Non-pigmented ciliary epithelial cell (primary cell): ENCODE measurements at regions not wholly inside any gene's neighbourhood (a gene's known extent, or its start where the extent isn't known, plus 50 kb on each side); places are given as distances from the start of the nearest gene placed in this dataset.
A peak's percentile ranks its signal among the peaks of the same experiment; 100 is the strongest.
"Not testable (repeated sequence)": the region's sequence is repeated elsewhere in the genome, so short reads cannot be mapped to it uniquely, and the experiment has no call there.

Source experiments
- DNase-seq: peaks from one replicate; pipeline ENCODE4 v3.0.0-alpha.2; 2010; ENCODE audit warnings: low read depth

DNA sequence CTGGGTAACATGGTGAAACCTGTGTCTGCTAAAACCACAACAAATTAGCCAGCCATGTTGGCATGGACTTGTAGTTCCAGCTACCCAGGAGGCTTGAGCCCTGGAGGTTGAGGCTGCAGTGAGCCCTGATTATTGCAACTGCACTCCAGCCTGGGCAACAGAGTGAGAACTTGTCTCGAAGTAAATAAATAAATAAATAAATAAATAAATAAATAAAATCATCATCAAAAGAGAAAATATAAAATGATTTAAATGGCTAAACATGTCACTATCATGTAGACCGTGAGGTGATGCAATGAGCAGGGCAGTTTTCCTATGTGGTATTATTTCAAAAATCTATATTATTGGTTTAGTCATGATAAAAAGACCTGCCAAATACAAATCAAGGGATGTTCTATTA lies 2074.3 kb downstream of the PCDH9 start:
- DNase-seq = no peak

DNA sequence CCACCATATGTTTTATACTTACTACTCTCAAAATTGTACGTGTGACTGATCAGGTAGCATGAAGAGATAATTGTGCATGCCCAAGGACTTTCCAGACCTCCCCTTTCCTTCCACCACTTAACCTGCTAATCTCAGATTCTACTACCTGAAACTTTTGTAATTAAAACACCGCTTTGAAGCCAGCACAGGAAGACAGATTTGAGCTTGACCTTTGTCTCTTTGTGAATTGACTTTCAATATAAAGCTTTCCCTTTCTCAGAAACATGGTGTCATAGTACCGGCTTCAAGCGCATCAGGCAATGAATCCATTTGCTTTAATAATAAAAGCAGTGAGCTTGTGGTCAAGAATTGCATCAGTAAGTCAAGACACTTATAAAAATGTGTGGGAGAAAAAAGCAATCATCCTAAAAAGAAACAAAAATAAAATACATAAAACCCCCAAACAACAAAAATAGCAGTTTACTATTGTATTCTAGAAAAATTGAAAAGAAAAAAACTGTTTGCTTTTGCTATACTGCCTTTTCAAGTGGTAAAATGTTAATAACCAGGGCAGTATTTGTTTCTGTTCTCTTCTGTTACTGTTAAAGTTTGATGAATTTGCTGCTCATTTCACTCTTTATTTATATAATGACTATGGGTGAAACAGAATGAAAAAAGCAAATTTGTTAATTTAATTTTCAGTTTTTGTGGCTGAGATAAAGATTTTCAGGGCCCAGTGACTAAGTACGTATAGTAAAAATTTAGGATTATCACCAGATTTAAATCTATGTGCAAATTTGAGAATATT lies 2075.3 kb downstream of the PCDH9 start:
- DNase-seq = no peak

DNA sequence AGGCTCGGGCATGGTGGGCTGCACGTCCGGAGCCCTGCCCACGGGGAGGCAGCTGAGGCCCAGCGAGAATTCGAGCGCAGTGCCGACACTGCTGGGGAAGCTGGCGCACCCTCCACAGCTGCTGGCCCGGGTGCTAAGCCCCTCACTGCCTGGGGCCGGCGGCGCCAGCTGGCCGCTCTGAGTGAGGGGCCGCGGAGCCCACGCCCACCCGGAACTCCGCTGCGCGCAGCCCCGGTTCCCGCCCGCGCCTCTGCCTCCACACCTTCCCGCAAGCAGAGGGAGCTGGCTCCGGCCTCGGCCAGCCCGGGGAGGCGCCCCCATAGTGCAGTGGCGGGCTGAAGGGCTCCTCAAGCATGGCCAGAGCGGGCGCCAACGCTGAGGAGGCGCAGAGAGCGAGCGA lies 2080.4 kb downstream of the PCDH9 start:
- no peak for DNase-seq

DNA sequence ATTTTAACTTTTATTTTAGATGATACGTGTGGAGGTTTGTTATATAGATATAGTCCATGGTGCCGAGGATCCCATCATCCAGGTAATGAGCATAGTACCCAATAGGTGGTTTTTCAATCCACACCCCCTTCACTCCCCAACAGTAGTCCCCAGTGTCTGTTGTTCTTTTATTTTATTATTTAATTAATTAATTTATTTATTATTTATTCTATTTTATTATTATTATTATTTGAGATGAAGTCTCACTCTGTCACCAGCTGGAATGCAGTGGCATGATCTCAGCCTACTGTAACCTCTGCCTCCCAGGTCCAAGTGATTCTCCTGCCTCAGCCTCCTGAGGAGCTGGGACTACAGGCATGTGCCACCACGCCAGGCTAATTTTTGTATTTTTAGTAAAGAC lies 2086.2 kb downstream of the PCDH9 start:
- DNase-seq = no peak

GRCh38 chr13:65133094-65133493 lies 2097.0 kb downstream of the PCDH9 start:
- DNase-seq = no peak

DNA sequence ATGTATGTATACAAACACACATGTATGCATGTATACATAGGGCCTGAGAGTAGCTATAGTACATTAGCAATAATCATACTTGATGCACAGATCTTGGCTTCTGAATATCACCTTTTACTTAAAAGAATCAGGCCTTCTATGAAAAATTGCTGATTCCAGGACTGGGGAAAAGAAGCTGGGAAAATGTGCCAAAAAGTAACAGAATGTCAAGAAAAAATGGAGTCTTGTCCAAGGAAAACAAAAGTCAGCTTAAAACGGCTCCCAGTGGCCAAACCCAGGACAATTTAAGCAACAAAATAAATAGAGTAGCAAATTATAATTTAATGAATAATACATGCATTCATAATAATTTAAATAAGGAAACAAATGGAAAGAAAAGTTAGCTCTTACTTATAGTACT lies 2104.9 kb downstream of the PCDH9 start:
- no peak for DNase-seq

- DNase-seq = peak; percentile 34
These were observed 2117.6 kb downstream of the PCDH9 start for GRCh38 chr13:65112531-65112941.

DNA sequence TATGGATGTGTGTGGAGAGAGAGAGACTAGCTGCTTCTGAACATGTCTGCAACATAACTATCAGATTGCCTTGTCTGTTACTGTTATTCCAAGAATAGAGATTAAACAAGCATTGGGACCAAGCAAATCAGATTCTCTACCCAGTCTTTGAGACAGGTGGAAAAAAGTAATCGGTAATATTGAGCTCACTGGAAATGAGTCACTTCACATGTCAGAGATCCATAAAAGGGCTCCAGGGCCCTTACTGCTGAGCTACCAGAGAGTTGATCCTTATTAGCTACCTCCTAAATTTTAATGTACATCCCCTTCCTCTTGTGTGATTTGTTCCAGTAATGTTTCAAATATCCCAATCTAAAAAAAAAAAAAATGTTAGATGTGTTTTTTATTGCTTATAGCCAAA lies 2118.0 kb downstream of the PCDH9 start:
- no peak for DNase-seq

DNA sequence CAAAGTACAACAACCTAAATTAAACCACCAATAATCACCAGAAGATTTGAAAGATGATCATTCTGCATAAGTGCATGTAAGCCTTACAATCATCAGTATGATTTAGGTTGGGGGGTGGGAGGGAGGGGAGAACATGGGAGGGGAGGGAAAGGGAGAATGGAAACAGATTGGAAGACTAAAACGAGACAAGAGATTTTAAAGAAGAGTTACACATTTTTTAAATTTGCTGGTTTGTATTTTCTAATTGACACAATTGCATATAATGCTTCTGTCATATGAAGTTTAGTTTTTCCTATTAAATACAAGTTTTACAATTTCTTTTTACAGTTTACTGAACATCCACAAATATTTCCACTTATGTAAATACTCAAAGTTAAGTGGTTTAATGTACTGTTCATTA lies 2118.9 kb downstream of the PCDH9 start:
- DNase-seq = no peak

DNA sequence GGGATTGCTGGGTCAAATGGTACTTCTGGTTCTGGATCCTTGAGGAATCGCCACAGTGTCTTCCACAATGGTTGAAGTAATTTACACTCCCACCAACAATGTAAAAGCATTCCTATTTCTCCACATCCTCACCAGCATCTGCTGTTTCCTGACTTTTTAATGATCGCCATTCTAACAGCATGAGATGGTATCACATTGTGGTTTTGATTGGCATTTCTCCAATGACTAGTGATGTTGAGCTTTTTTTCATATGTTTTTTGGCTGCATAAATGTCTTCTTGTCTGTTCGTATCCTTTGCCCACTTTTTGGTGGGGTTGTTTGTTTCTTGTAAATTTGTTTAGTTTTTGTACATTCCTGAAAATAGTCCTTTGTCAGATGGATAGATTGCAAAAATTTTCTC lies 2125.7 kb downstream of the PCDH9 start:
- DNase-seq = not testable (repeated sequence)

GRCh38 chr13:65103351-65103750 lies 2126.8 kb downstream of the PCDH9 start:
- DNase-seq = no peak

GRCh38 chr13:65095161-65096082 lies 2134.7 kb downstream of the PCDH9 start:
- DNase-seq = no peak

- no peak for DNase-seq
These were observed 2136.8 kb downstream of the PCDH9 start for GRCh38 chr13:65093357-65093756.

GRCh38 chr13:65091031-65091430 lies 2139.1 kb downstream of the PCDH9 start:
- DNase-seq = no peak

DNA sequence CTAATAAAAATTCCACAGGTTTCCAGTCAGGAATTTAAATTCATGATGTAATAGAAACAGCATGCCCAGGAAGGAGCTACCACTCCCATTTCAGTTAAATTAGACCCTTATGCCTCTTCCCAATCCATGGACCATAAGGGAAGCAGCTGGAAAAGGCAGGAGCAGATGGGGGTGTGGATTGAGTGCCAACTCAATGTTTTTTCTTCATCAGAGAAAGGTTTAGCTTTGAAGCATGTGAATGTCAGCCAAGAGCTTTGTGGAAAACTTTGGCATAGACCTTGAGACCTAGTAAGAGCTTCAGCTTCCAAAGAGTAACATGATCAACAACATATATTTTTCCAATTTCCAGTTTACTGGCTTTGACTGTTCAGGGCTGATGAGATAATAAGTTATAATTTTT lies 2139.9 kb downstream of the PCDH9 start:
- DNase-seq = no peak

- no peak for DNase-seq
These were observed 2141.2 kb downstream of the PCDH9 start for GRCh38 chr13:65088906-65089305.

DNA sequence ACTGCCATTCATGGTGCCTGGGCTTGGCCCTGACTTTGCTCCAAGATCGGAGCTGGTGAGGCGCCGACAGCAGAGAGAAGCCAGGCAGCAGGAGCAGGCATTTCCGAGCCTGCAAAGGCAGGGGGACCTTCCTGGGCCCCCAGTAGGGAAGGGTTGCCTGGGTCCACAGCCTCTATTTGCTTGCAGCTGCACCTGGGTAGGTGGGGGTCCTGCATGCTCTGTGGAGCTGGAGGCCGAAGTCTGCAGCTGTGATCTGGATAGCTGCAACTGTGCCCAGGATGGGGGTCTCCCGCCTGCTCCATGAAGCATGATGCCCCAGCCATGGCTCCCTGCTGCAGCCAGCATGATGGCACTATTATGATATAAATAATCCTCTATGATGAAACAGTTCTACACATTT lies 2144.2 kb downstream of the PCDH9 start:
- DNase-seq = no peak

DNA sequence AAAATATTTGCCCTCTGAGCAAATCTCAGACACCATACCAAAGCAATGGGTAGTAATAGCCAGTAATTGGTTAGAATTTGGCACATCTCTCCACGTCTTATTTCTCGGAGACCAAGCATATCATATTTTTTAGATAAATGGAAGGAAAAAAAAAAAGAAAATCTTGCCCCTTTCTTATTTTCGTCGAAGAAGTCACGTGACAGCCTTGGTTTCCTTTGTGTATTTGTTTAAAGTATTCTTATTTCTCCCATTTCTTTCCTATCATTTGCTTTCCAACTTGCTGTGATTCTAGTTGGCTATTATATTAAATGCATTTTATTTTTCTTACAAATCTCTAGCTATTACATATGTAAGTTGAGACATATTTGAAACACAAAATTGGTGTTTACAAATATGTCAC lies 2155.9 kb downstream of the PCDH9 start:
- no peak for DNase-seq

DNA sequence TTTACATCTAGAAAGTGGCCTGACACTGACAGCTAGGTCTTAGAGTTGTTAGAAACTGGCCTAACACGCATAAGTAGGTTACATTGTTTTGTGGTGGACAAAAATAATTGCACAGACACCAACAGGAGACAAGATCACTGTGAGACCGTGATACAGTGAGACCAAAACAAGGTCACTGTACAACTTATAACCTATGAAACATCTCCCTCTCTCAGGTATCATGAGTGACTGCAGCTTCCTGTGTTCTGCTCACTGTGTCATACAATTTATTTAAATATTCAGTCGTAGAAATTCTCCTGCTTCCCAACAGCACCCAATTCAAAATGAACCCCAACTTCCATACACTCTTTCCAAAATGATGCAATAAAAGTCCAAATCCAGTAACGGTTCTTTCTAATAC lies 2165.2 kb downstream of the PCDH9 start:
- no peak for DNase-seq

DNA sequence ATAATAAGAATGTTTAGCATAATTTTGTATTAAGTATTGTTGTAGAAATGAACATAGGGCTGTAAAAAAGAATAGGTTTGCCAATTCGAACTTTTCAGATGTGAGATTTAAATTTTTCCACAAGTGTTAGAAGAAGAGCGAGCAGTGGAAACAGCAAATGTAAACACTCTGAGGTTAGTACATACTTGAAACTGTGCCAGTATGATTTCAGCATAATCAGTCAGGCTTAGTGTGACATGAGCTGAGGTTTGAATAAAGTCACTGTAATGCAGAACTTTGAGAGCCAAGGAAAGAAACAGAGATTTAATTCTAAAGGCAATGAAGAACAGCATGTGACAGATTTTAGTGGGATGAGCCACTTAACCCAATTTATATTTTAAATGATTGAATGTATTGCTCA lies 2166.4 kb downstream of the PCDH9 start:
- DNase-seq = peak; percentile 20

GRCh38 chr13:65057986-65058385 lies 2172.2 kb downstream of the PCDH9 start:
- no peak for DNase-seq

DNA sequence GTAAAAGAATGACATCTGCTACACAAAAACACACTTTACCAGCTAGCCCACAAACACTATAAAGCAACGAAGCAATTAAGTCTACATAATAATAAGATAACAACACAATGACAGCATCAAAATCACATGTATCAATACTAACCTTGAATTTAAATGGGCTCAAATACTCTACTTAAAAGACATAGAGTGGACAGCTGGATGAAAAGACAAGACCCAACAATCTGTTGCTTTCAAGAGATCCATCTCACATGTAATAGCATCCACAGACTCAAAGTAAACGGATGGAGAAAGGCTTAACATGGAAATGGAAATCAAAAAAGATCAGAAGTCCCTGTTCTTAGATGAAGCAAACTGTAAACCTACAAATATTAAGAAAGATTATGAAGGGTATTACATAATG lies 2175.9 kb downstream of the PCDH9 start:
- no peak for DNase-seq

DNA sequence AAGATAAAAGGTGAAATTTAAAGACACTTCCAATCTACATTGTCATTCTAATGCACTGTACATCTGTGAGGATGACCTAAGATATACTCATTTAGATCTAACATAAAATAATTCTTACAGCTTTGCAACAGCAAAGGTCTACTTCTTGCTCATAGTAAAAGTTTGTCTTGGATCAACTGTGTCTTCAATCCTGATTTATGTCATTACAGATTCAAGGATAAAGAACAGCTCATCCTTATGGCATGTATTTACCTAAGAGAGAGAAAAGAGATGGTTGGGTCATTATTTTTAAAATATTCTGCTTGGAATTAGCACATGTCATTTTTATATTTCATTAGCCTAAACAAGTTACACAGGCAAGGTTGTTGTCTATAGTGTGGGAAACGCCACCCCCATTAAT lies 2193.1 kb downstream of the PCDH9 start:
- DNase-seq = no peak
